Liver (tissue), 3 donors: ENCODE measurements at regions not wholly inside any gene's neighbourhood (a gene's known extent, or its start where the extent isn't known, plus 50 kb on each side); places are given as distances from the start of the nearest gene placed in this dataset.

Experiments
- EGR1 ChIP-seq, 2 donors: IDR thresholded peaks; 2 replicates each; pipeline ENCODE4 v1.6.1; 2016 to 2018; ENCODE audit warnings: antibody characterized with exemption in 2 of 2, low read depth in 2 of 2
- FOXA1 ChIP-seq: IDR thresholded peaks from 2 replicates; pipeline ENCODE4 v1.6.1; 2016; ENCODE audit warnings: antibody characterized with exemption
- JUND ChIP-seq, 2 donors: IDR thresholded peaks; 2 replicates each; pipeline ENCODE4 v1.6.1; 2016; ENCODE audit warnings: antibody characterized with exemption in 2 of 2
- RAD21 ChIP-seq, 2 donors: IDR thresholded peaks; 2 replicates each; pipeline ENCODE4 v1.6.1; 2016; ENCODE audit warnings: antibody characterized with exemption in 2 of 2, mild to moderate bottlenecking in 2 of 2
- SP1 ChIP-seq: IDR thresholded peaks from 2 replicates; pipeline ENCODE4 v1.6.1; 2018; ENCODE audit warnings: antibody characterized with exemption, mild to moderate bottlenecking
- TAF1 ChIP-seq: conservative IDR thresholded peaks from 2 replicates; pipeline ENCODE4 v1.6.1; 2016; ENCODE audit warnings: antibody characterized with exemption, mild to moderate bottlenecking
- YY1 ChIP-seq: IDR thresholded peaks from 2 replicates; pipeline ENCODE4 v1.6.1; 2016; ENCODE audit warnings: antibody characterized with exemption, mild to moderate bottlenecking
- TF ChIP-seq, protein P1 (sequence below): fragments of 150-350 bp; IDR thresholded peaks from 2 replicates; pipeline ENCODE4 v1.5.1; 2017; ENCODE audit warnings: improper control_type of control experiment, low read depth, low read length; ENCODE audit not compliant: missing input control
- TF ChIP-seq, protein P2 (sequence below): IDR thresholded peaks from 2 replicates; pipeline ENCODE4 v1.6.1; 2016; ENCODE audit warnings: antibody characterized with exemption, mild to moderate bottlenecking
- donor health status: healthy.
- donor health status: healthy.

DNA sequence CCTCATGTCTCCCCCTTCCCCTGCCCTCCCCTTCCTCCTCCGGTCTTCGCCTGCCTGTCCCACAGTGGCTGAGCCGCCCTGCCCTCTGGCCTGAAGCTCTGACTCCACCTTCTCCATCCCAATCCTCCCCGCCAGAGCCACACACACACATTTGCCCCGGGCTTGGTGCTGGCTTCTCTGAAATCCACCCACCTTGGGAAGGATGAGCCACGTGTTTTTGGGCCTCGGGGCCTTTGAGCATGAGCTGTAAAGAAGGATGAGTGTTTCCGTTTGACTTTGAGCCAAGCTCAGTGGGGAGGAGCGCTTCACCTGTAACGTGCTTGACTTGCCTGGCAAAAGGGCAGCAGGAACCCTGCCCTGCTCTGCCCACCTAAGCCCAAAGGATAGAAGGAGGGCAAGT is 295.1 kb downstream of the SIPA1L2 start:
- TF ChIP-seq, protein P1, sequence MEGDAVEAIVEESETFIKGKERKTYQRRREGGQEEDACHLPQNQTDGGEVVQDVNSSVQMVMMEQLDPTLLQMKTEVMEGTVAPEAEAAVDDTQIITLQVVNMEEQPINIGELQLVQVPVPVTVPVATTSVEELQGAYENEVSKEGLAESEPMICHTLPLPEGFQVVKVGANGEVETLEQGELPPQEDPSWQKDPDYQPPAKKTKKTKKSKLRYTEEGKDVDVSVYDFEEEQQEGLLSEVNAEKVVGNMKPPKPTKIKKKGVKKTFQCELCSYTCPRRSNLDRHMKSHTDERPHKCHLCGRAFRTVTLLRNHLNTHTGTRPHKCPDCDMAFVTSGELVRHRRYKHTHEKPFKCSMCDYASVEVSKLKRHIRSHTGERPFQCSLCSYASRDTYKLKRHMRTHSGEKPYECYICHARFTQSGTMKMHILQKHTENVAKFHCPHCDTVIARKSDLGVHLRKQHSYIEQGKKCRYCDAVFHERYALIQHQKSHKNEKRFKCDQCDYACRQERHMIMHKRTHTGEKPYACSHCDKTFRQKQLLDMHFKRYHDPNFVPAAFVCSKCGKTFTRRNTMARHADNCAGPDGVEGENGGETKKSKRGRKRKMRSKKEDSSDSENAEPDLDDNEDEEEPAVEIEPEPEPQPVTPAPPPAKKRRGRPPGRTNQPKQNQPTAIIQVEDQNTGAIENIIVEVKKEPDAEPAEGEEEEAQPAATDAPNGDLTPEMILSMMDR = no peak
- TF ChIP-seq TAF1 = no peak
- TF ChIP-seq EGR1 (IDR thresholded peaks at IDR 0.05; ENCODE audit: low read depth in 2 of 2) = no peak
- TF ChIP-seq SP1 = no peak
- TF ChIP-seq FOXA1 = no peak
- no peak for TF ChIP-seq YY1
- TF ChIP-seq, protein P2, sequence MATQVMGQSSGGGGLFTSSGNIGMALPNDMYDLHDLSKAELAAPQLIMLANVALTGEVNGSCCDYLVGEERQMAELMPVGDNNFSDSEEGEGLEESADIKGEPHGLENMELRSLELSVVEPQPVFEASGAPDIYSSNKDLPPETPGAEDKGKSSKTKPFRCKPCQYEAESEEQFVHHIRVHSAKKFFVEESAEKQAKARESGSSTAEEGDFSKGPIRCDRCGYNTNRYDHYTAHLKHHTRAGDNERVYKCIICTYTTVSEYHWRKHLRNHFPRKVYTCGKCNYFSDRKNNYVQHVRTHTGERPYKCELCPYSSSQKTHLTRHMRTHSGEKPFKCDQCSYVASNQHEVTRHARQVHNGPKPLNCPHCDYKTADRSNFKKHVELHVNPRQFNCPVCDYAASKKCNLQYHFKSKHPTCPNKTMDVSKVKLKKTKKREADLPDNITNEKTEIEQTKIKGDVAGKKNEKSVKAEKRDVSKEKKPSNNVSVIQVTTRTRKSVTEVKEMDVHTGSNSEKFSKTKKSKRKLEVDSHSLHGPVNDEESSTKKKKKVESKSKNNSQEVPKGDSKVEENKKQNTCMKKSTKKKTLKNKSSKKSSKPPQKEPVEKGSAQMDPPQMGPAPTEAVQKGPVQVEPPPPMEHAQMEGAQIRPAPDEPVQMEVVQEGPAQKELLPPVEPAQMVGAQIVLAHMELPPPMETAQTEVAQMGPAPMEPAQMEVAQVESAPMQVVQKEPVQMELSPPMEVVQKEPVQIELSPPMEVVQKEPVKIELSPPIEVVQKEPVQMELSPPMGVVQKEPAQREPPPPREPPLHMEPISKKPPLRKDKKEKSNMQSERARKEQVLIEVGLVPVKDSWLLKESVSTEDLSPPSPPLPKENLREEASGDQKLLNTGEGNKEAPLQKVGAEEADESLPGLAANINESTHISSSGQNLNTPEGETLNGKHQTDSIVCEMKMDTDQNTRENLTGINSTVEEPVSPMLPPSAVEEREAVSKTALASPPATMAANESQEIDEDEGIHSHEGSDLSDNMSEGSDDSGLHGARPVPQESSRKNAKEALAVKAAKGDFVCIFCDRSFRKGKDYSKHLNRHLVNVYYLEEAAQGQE = no peak
- TF ChIP-seq RAD21 (IDR thresholded peaks at IDR 0.05) = no peak
- no peak for TF ChIP-seq JUND (IDR thresholded peaks at IDR 0.05)
